ENCODE measurements at regions not wholly inside any gene's neighbourhood (a gene's known extent, or its start where the extent isn't known, plus 50 kb on each side); places are given as distances from the start of the nearest gene placed in this dataset.

- H4K20me1 ChIP-seq (ENCODE audit: insufficient read depth): no peaks in the 10 kb centered on the region
- no peak for ATAC-seq
- intact Hi-C loops (cut with micrococcal nuclease): no loop called here
- H3K27ac ChIP-seq (ENCODE audit: low read depth, low read length): no peak overlapping the region
- H3K79me2 ChIP-seq (ENCODE audit: insufficient read depth, low read length): no peaks in the 10 kb centered on the region
- H3K9me3 ChIP-seq (ENCODE audit: control insufficient read depth in 1 of 2, insufficient read depth in 1 of 2, low read depth in 1 of 2, low read length in 2 of 2): no peaks in the 10 kb centered on the region; a peak in 1 of 4 replicates
- no peaks in the 10 kb centered on the region for H3K27me3 ChIP-seq (ENCODE audit: insufficient read depth, low read length)
- H3K4me2 ChIP-seq (ENCODE audit: low read length): no peak overlapping the region
- no peak overlapping the region for H2AFZ ChIP-seq (ENCODE audit: low read depth, low read length, poor library complexity, severe bottlenecking)
- H3K4me3 ChIP-seq (replicated peaks in 1 of 2; ENCODE audit: low read depth in 1 of 2, low read length in 2 of 2): no peak overlapping the region
- H3K9me2 ChIP-seq (ENCODE audit: insufficient read depth): no peaks in the 10 kb centered on the region
- no peaks in the 10 kb centered on the region for H3K36me3 ChIP-seq (ENCODE audit: control insufficient read depth in 1 of 2, insufficient read depth in 2 of 2, low read length in 2 of 2)
- TF ChIP-seq EZH2phosphoT487 (IDR thresholded peaks at IDR 0.05; ENCODE audit: borderline replicate concordance) (no peak), SIN3A (IDR thresholded peaks at IDR 0.05; ENCODE audit: low read depth) (no peak), JUND (IDR thresholded peaks at IDR 0.05) (0 out of 2 replicates have a peak, but pooled peaks have one; percentile 10)
- no TSS peak for BruUV-seq (replicated peaks)
- POLR2A ChIA-PET: no interaction called here
- RAD21 ChIA-PET (ENCODE audit: low non-redundant PET in 1 of 2, low total read pairs in 2 of 2, uncharacterized antibody in 2 of 2, unreplicated experiment in 2 of 2): no interaction called here
- CTCF ChIA-PET: no interaction called here
- H3K4me1 ChIP-seq (ENCODE audit: control insufficient read depth in 1 of 2, insufficient read depth in 2 of 2, low read length in 2 of 2): no peaks in the 10 kb centered on the region
- H3K9ac ChIP-seq (ENCODE audit: low read length): no peak overlapping the region
- no peak for DNase-seq (ENCODE audit: low read depth, low spot score)
Observed at GRCh38 chr12:61282790-61283575, 977.2 kb upstream of the USP15 start.

- DNase-seq (ENCODE audit: low read depth, low spot score) (no peak), ATAC-seq (no peak)
- Histone ChIP-seq H3K27me3 (ENCODE audit: insufficient read depth, low read length) (no peaks in the 10 kb centered on the region), H3K79me2 (ENCODE audit: insufficient read depth, low read length) (no peaks in the 10 kb centered on the region), H3K9me3 (ENCODE audit: control insufficient read depth in 1 of 2, insufficient read depth in 1 of 2, low read depth in 1 of 2, low read length in 2 of 2) (no peaks in the 10 kb centered on the region; a peak in 1 of 4 replicates), H3K4me2 (ENCODE audit: low read length) (no peak overlapping the region), H3K36me3 (ENCODE audit: control insufficient read depth in 1 of 2, insufficient read depth in 2 of 2, low read length in 2 of 2) (no peaks in the 10 kb centered on the region), H2AFZ (ENCODE audit: low read depth, low read length, poor library complexity, severe bottlenecking) (no peak overlapping the region), H4K20me1 (ENCODE audit: insufficient read depth) (no peaks in the 10 kb centered on the region), H3K4me3 (replicated peaks in 1 of 2; ENCODE audit: low read depth in 1 of 2, low read length in 2 of 2) (no peak overlapping the region), H3K9ac (ENCODE audit: low read length) (no peak overlapping the region), H3K9me2 (ENCODE audit: insufficient read depth) (no peaks in the 10 kb centered on the region), H3K4me1 (ENCODE audit: control insufficient read depth in 1 of 2, insufficient read depth in 2 of 2, low read length in 2 of 2) (no peaks in the 10 kb centered on the region), H3K27ac (ENCODE audit: low read depth, low read length) (no peak overlapping the region)
- CTCF ChIA-PET: no interaction called here
- intact Hi-C loops (cut with micrococcal nuclease): no loop called here
- POLR2A ChIA-PET: no interaction called here
- no peak for TF ChIP-seq JUND (IDR thresholded peaks at IDR 0.05)
- TF ChIP-seq SP1 (IDR thresholded peaks at IDR 0.05; ENCODE audit: low read depth): no peak
- RAD21 ChIA-PET (ENCODE audit: low non-redundant PET in 1 of 2, low total read pairs in 2 of 2, uncharacterized antibody in 2 of 2, unreplicated experiment in 2 of 2): no interaction called here
- no TSS peak for BruUV-seq (replicated peaks)
Observed at GRCh38 chr12:61290473-61290872, 969.7 kb upstream of the USP15 start.
